HS-5 (cell line): ENCODE measurements at regions not wholly inside any gene's neighbourhood (a gene's known extent, or its start where the extent isn't known, plus 50 kb on each side); places are given as distances from the start of the nearest gene placed in this dataset.
"Not testable (repeated sequence)": the region's sequence is repeated elsewhere in the genome, so short reads cannot be mapped to it uniquely, and the experiment has no call there.

Experiments used
- DNase-seq: peaks from one replicate; pipeline ENCODE4 v3.0.0-alpha.2; 2012; ENCODE audit warnings: low read depth

- no peak for DNase-seq
Measured at GRCh38 chr1:219726480-219727272, 113.8 kb upstream of the ZC3H11B start.

GRCh38 chr1:219724440-219724839 is 111.5 kb upstream of the ZC3H11B start:
- no peak for DNase-seq

- no peak for DNase-seq
Measured at GRCh38 chr1:219717536-219717935, 104.6 kb upstream of the ZC3H11B start.

- no peak for DNase-seq
Measured at GRCh38 chr1:219716611-219717114, 103.8 kb upstream of the ZC3H11B start.

- DNase-seq = no peak
Measured at GRCh38 chr1:219713981-219714381, 101.1 kb upstream of the ZC3H11B start.

GRCh38 chr1:219712506-219712905 is 99.6 kb upstream of the ZC3H11B start:
- DNase-seq = no peak

GRCh38 chr1:219710529-219711194 is 97.8 kb upstream of the ZC3H11B start:
- peak; percentile 94 for DNase-seq

- DNase-seq = no peak
Measured at GRCh38 chr1:219708919-219709543, 96.1 kb upstream of the ZC3H11B start.

GRCh38 chr1:219707885-219708284 is 95.0 kb upstream of the ZC3H11B start:
- not testable (repeated sequence) for DNase-seq

- DNase-seq = not testable (repeated sequence)
Measured at GRCh38 chr1:219704331-219704730, 91.4 kb upstream of the ZC3H11B start.

- DNase-seq = no peak
Measured at GRCh38 chr1:219703368-219703639, 90.4 kb upstream of the ZC3H11B start.

- DNase-seq = no peak
Measured at GRCh38 chr1:219701476-219701875, 88.6 kb upstream of the ZC3H11B start.

GRCh38 chr1:219699870-219700269 is 87.0 kb upstream of the ZC3H11B start:
- peak; percentile 41 for DNase-seq

GRCh38 chr1:219697682-219698081 is 84.8 kb upstream of the ZC3H11B start:
- DNase-seq = no peak

GRCh38 chr1:219692981-219693380 is 80.1 kb upstream of the ZC3H11B start:
- DNase-seq = no peak

- DNase-seq = no peak
Measured at GRCh38 chr1:219689774-219690173, 76.9 kb upstream of the ZC3H11B start.

- no peak for DNase-seq
Measured at GRCh38 chr1:219687779-219688178, 74.9 kb upstream of the ZC3H11B start.

GRCh38 chr1:219686171-219686570 is 73.3 kb upstream of the ZC3H11B start:
- DNase-seq = no peak

- no peak for DNase-seq
Measured at GRCh38 chr1:219682788-219683187, 69.9 kb upstream of the ZC3H11B start.

GRCh38 chr1:219681876-219682275 is 69.0 kb upstream of the ZC3H11B start:
- no peak for DNase-seq

- no peak for DNase-seq
Measured at GRCh38 chr1:219676012-219676765, 63.3 kb upstream of the ZC3H11B start.

GRCh38 chr1:219670426-219671149 is 57.7 kb upstream of the ZC3H11B start:
- DNase-seq = no peak
